ENCODE measurements at regions not wholly inside any gene's neighbourhood (a gene's known extent, or its start where the extent isn't known, plus 50 kb on each side); places are given as distances from the start of the nearest gene placed in this dataset.

- DNase-seq (ENCODE audit: low read depth): no peak
- in situ Hi-C loops (cut with HindIII; ENCODE audit: low sequenced_read_pairs): no loop called here
- no peak overlapping the region for H3K4me3 ChIP-seq (ENCODE audit: low read depth, low read length)
- no peak for TF ChIP-seq CTCF (IDR thresholded peaks at IDR 0.05; ENCODE audit: low read depth, low read length, missing control alignments)
Observed at GRCh38 chr11:130796828-130797227, 119.5 kb downstream of the SNX19 start.

- H3K4me3 ChIP-seq (ENCODE audit: low read depth, low read length): no peak overlapping the region
- DNase-seq (ENCODE audit: low read depth): peak; percentile 78
- TF ChIP-seq CTCF (IDR thresholded peaks at IDR 0.05; ENCODE audit: low read depth, low read length, missing control alignments): no peak
- in situ Hi-C loops (cut with HindIII; ENCODE audit: low sequenced_read_pairs): no loop called here
Observed at GRCh38 chr11:130798280-130798679, 118.0 kb downstream of the SNX19 start.

- in situ Hi-C loops (cut with HindIII; ENCODE audit: low sequenced_read_pairs): no loop called here
- no peak for TF ChIP-seq CTCF (IDR thresholded peaks at IDR 0.05; ENCODE audit: low read depth, low read length, missing control alignments)
- H3K4me3 ChIP-seq (ENCODE audit: low read depth, low read length): no peak overlapping the region
- no peak for DNase-seq (ENCODE audit: low read depth)
Observed at GRCh38 chr11:130798801-130799200, 117.5 kb downstream of the SNX19 start.

DNA sequence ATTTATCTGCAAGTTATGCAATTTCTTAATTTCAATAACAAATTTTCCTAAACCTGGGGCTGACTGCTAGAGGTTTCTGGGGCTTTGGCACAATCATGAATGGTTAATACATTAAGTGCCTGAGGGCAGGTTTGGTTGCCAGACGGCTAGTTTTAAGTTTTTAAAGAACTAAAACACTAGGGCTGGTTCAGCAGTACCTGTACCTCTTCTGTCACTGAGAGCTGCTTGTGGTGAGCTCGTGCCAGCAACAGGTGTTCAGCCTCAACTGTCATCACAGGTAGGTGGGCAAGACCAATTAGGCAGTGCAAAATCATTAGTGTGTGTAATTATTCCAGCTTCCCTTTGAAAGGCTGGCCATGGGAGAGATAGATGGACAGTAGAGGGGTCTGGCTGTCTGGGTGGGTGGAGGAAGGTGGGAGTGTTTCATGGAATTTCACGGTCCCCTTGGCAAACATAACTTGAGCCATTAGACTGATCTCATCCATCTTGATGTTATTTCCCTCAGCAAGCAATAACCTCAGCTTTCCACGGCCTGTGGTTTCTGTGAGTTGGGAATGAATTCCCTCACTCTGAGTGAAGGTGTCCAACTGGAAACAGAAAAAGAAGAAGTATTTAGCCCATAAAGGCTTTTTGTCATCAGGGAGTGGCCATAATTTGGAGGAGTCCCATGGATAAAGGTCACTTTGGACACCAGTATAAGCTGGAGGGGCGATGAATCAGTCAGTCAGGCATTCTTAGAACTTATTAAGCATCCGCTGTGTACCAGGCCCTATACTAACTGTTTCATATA is 114.8 kb downstream of the SNX19 start:
- no peak for TF ChIP-seq CTCF (IDR thresholded peaks at IDR 0.05; ENCODE audit: low read depth, low read length, missing control alignments)
- peak; percentile 68 for DNase-seq (ENCODE audit: low read depth)
- in situ Hi-C loops (cut with HindIII; ENCODE audit: low sequenced_read_pairs): no loop called here
- H3K4me3 ChIP-seq (ENCODE audit: low read depth, low read length): no peak overlapping the region

GRCh38 chr11:130802567-130802966 is 113.7 kb downstream of the SNX19 start:
- no peak for TF ChIP-seq CTCF (IDR thresholded peaks at IDR 0.05; ENCODE audit: low read depth, low read length, missing control alignments)
- in situ Hi-C loops (cut with HindIII; ENCODE audit: low sequenced_read_pairs): no loop called here
- no peak overlapping the region for H3K4me3 ChIP-seq (ENCODE audit: low read depth, low read length)
- DNase-seq (ENCODE audit: low read depth): no peak

GRCh38 chr11:130804306-130805076 is 111.8 kb downstream of the SNX19 start:
- TF ChIP-seq CTCF (IDR thresholded peaks at IDR 0.05; ENCODE audit: low read depth, low read length, missing control alignments): no peak

More at GRCh38 chr11:130804306-130805076, 111.8 kb downstream of the SNX19 start:
- in situ Hi-C loops (cut with HindIII; ENCODE audit: low sequenced_read_pairs): no loop called here
- DNase-seq (ENCODE audit: low read depth): no peak
- no peak overlapping the region for H3K4me3 ChIP-seq (ENCODE audit: low read depth, low read length)

All from astrocyte of the cerebellum (primary cell).